HEK293T (cell line): ENCODE measurements at regions not wholly inside any gene's neighbourhood (a gene's known extent, or its start where the extent isn't known, plus 50 kb on each side); places are given as distances from the start of the nearest gene placed in this dataset.
A peak's percentile ranks its signal among the peaks of the same experiment; 100 is the strongest.

ENCODE experiments used
- CTCF ChIA-PET: fragments of 350-600 bp; formaldehyde crosslinking; extraction: SDS; loops from one replicate; lab custom pipeline; 2021; ENCODE audit warnings: antibody characterized with exemption, inconsistent platforms; lab: Yijun Ruan, JAX
- POLR2A ChIA-PET: fragments of 350-600 bp; formaldehyde crosslinking; extraction: SDS; loops from one replicate; lab custom pipeline; 2020; ENCODE audit warnings: antibody characterized with exemption, inconsistent platforms; lab: Yijun Ruan, JAX
- DNase-seq: peaks from one replicate; pipeline ENCODE4 v3.0.0; 2012; ENCODE audit warnings: mixed read lengths; ENCODE audit errors: extremely low spot score
- ARNT ChIP-seq: fragments of 450-650 bp; IDR thresholded peaks from 2 replicates; pipeline ENCODE4 v1.6.1; 2017; ENCODE audit warnings: mild to moderate bottlenecking
- BHLHE40 ChIP-seq: fragments of 450-650 bp; IDR thresholded peaks from 2 replicates; pipeline ENCODE4 v1.6.1; 2016; ENCODE audit warnings: mild to moderate bottlenecking, moderate library complexity, borderline replicate concordance
- CTBP1 ChIP-seq: fragments of 450-650 bp; IDR thresholded peaks from 2 replicates; pipeline ENCODE4 v1.6.1; 2016; ENCODE audit warnings: borderline replicate concordance
- ELF4 ChIP-seq: fragments of 450-650 bp; IDR thresholded peaks from 2 replicates; pipeline ENCODE4 v1.6.1; 2017; ENCODE audit warnings: antibody characterized with exemption
- FOXA1 ChIP-seq: fragments of 450-650 bp; IDR thresholded peaks from 2 replicates; pipeline ENCODE4 v1.6.1; 2016; ENCODE audit warnings: mild to moderate bottlenecking
- FOXK2 ChIP-seq: fragments of 450-650 bp; IDR thresholded peaks from 2 replicates; pipeline ENCODE4 v1.6.1; 2016; ENCODE audit warnings: mild to moderate bottlenecking
- FOXM1 ChIP-seq: fragments of 450-650 bp; IDR thresholded peaks from 2 replicates; pipeline ENCODE4 v1.6.1; 2017; ENCODE audit warnings: mild to moderate bottlenecking, borderline replicate concordance
- HDGF ChIP-seq: fragments of 450-650 bp; IDR thresholded peaks from 2 replicates; pipeline ENCODE4 v1.6.1; 2017; ENCODE audit warnings: antibody characterized with exemption, borderline replicate concordance
- L3MBTL2 ChIP-seq: fragments of 450-650 bp; conservative IDR thresholded peaks from 2 replicates; pipeline ENCODE4 v1.6.1; 2016; ENCODE audit warnings: mild to moderate bottlenecking
- LEF1 ChIP-seq: fragments of 450-650 bp; IDR thresholded peaks from 2 replicates; pipeline ENCODE4 v1.6.1; 2017; ENCODE audit warnings: mild to moderate bottlenecking, borderline replicate concordance
- NFRKB ChIP-seq: fragments of 450-650 bp; IDR thresholded peaks from 2 replicates; pipeline ENCODE4 v1.6.1; 2016; ENCODE audit warnings: mild to moderate bottlenecking, moderate library complexity
- SP1 ChIP-seq: fragments of 450-650 bp; IDR thresholded peaks from 2 replicates; pipeline ENCODE4 v1.6.1; 2017
- SUZ12 ChIP-seq: fragments of 450-650 bp; IDR thresholded peaks from 2 replicates; pipeline ENCODE4 v1.6.1; 2016; ENCODE audit warnings: mild to moderate bottlenecking
- TARDBP ChIP-seq: fragments of 450-650 bp; IDR thresholded peaks from 2 replicates; pipeline ENCODE4 v1.6.1; 2016
- ZNF384 ChIP-seq: fragments of 450-650 bp; IDR thresholded peaks from 2 replicates; pipeline ENCODE4 v1.6.1; 2016
- TF ChIP-seq, protein P1 (sequence below): fragments of 450-650 bp; IDR thresholded peaks from 2 replicates; pipeline ENCODE4 v1.6.1; 2016

DNA sequence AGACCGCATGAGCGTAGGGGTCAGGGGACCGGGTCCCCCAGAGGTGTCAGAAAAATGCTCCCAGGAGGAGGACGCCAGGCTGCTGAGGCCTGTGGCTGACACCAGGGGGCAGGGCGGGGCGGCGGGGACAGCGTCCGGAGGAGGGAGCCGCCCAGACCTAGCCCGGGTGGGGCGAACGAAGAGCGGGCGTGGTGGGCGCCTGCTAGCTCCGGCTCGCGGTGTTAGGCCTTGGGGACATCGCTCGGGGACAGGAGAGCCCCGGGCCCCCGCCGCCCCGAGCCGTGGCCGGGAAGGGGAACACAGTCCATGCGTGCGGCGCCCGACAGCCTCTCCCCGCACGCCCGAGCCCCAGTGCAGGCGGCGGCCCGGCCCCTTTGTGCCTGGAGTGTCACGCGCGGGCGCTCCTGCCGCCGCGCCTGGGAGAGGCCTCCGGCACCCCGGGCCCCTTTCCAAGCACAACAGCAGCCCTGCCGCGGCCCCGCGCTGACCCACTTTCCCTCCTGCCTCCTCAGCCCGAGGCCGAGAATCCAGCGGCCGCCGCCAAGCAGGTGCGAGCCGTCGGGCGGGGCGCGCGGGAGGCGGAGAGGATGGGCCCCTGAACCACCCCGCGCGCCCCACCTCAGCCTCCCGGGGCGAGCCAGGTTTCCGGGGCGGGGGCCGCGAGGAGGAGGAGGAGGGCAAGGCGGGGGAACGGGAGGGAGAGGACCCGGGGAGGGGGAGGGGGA is 111.0 kb upstream of the KLF13 start:
- ChIA-PET CTCF (interaction anchor here (1.5 kb wide), 2 partner anchors 11 to 219 kb away, joined by 5 to 6 read pairs; no protein-coding TSS in a partner anchor), POLR2A (interaction anchor here (1.3 to 1.6 kb wide), 2 partner anchors 111 to 219 kb away, joined by 3 to 5 read pairs; partner anchors contain the start of gene KLF13)
- TF ChIP-seq BHLHE40: no peak
- TF ChIP-seq ARNT: no peak
- TF ChIP-seq FOXK2: no peak
- no peak for TF ChIP-seq SP1
- TF ChIP-seq, protein P1, sequence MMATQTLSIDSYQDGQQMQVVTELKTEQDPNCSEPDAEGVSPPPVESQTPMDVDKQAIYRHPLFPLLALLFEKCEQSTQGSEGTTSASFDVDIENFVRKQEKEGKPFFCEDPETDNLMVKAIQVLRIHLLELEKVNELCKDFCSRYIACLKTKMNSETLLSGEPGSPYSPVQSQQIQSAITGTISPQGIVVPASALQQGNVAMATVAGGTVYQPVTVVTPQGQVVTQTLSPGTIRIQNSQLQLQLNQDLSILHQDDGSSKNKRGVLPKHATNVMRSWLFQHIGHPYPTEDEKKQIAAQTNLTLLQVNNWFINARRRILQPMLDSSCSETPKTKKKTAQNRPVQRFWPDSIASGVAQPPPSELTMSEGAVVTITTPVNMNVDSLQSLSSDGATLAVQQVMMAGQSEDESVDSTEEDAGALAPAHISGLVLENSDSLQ: no peak
- no peak for TF ChIP-seq ELF4
- DNase-seq: peak; percentile 73

DNA sequence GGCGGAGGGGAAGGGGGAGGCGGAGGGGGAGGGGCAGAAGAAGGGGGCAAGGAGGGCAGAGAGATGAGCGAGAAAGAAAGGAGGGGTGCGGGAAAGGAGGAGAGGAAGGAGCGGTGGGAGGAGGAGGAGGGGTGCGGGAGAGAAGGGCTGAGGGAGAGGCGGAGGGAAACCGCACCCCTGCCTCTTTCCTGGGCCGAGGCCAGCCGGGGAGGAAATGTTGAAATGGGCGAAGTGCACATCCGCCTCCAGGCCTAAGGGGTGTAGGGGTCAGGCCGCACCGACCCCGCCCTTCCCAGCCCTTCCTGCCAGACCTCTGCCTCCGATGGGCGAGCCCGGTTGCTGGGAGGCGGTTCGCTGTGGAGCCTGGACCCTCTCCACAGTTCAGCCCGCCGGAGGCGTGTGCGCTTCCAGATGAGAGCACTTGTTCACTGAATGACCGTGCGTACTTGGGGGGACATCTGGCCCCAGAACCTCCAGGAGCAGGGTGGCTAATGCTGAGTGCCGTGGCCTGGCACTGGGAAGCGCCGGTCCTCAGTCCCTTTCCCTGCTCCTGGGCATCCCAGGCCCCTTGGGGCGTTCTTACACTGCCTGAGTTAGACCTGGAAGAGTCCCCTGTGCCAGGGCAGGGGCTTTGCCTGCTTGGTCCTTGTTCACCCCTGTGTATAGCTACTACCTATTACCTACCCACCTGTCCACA is 110.3 kb upstream of the KLF13 start:
- CTCF ChIA-PET: no interaction called here
- POLR2A ChIA-PET: no interaction called here
- DNase-seq: no peak
- TF ChIP-seq HDGF: no peak

DNA sequence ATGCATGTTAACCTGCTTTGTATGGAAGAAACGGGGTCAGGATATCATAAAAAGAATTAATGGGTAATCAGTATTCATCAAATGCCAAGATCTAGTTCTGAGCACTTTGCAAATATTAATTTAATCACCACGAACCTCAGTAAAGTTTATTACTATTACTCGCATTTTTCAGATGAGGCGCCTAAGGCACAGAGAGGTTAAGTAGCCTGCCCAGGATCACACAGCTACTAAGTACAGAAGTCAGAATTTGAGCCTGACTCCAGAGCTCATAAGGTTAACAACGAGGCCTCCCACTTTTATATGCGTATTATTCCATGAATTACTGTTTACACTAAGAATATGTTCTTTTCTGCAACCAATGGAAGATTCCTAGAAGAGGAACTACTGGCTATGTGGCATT is 109.6 kb upstream of the KLF13 start:
- no peak for DNase-seq
- POLR2A ChIA-PET: no interaction called here
- TF ChIP-seq SUZ12: no peak
- no peak for TF ChIP-seq FOXK2
- no peak for TF ChIP-seq CTBP1
- TF ChIP-seq ELF4: no peak
- TF ChIP-seq HDGF: no peak
- TF ChIP-seq, protein P1: no peak
- TF ChIP-seq BHLHE40: no peak
- TF ChIP-seq LEF1: no peak

DNA sequence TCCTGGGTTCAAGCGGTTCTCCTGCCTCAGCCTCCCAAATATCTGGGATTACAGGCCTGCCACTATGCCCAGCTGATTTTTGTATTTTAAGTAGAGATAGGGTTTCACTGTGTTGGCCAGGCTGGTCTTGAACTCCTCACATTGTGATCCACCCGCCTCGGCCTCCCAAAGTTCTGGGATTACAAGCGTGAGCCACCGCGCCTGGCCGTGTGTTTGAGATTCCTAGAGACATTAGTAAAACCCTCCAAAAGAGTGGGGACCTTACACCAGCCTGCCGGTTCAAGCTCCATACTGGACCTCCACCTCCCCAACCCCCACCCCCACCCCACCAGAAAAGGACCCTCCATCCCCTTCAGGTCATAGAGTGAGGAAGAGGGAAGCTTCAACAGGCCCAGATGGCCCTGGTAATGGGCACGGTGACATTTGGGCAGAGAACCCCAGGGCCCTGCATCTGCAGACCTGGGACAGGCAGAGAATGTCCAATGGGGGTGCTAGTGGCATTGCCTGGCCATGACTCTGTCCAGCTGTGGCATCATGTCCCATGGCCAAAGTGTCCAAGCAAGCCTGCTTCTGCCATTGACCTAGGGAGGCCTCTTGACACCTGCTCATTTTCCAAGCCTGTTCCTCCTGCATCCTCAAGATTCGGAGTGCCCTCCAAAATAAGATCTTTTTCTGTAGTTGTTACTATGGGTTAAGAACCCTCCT is 108.9 kb upstream of the KLF13 start:
- POLR2A ChIA-PET: no interaction called here

More for the DNA sequence above, 109.6 kb upstream of the KLF13 start:
- CTCF ChIA-PET: no interaction called here

DNA sequence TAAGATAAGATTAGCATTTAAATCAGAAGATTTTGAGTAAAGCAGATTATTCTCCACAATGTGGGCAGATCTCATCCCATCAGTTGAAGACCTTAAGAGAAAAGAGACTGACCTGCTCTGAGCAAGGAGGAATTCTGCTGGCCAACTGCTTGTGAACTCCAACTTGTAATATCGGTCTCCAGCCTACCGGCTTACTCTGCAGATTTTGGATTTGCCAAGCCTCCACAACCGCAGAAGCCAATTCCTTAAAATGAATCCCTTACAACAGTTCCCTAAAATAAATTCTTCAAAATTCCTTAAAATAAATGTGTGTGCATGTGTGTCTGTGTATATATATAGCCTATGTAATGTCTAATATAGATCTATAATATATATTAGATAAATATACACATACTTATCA is 107.4 kb upstream of the KLF13 start:
- TF ChIP-seq TARDBP (no peak), NFRKB (no peak), CTBP1 (no peak)
- TF ChIP-seq, protein P1: no peak
- CTCF ChIA-PET: interaction anchor here (1.1 kb wide), 1 partner anchor 270 kb away, joined by 3 read pairs; no protein-coding TSS in a partner anchor
- POLR2A ChIA-PET: no interaction called here
- DNase-seq: no peak

More for the DNA sequence above, 108.9 kb upstream of the KLF13 start:
- no peak for DNase-seq
- CTCF ChIA-PET: no interaction called here
- TF ChIP-seq NFRKB (no peak), BHLHE40 (no peak), ZNF384 (no peak), LEF1 (no peak), SP1 (no peak), FOXA1 (no peak), CTBP1 (no peak), HDGF (no peak), FOXM1 (no peak), SUZ12 (no peak), ARNT (no peak), TARDBP (no peak), L3MBTL2 (no peak), ELF4 (no peak)
- TF ChIP-seq, protein P1: no peak

DNA sequence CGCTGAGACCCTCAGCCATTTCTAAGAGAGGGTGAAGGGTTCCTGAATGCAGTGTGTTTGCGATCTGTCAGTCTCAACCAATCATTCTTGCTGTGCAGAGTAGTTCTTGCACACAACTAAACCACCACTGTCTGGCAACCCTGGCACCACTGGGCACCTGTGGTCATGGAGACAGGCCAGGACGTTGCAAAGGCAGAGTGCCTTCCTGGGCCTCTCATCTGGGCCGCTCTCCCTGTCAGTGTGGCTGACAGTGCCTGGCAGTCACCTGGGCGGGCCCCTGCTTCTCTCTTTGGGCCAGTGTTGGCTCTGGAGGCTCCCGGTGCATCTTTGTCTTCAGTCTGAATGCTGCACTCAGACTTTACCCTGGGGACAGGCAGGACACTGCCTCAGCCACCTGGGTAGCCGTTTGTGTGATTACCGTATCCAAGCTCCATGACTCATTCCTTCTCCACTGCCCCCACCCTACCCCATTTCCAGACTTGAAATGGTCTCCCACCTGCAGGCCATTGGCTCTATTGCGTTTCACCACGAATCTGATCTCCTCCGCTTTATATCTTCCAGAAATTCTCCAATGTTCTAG is 104.6 kb upstream of the KLF13 start:
- TF ChIP-seq FOXA1 (no peak), SUZ12 (no peak), ARNT (no peak), BHLHE40 (no peak), ZNF384 (no peak)
- POLR2A ChIA-PET: no interaction called here
- CTCF ChIA-PET: no interaction called here
- no peak for DNase-seq
